ENCODE measurements at regions not wholly inside any gene's neighbourhood (a gene's known extent, or its start where the extent isn't known, plus 50 kb on each side); places are given as distances from the start of the nearest gene placed in this dataset.

DNA sequence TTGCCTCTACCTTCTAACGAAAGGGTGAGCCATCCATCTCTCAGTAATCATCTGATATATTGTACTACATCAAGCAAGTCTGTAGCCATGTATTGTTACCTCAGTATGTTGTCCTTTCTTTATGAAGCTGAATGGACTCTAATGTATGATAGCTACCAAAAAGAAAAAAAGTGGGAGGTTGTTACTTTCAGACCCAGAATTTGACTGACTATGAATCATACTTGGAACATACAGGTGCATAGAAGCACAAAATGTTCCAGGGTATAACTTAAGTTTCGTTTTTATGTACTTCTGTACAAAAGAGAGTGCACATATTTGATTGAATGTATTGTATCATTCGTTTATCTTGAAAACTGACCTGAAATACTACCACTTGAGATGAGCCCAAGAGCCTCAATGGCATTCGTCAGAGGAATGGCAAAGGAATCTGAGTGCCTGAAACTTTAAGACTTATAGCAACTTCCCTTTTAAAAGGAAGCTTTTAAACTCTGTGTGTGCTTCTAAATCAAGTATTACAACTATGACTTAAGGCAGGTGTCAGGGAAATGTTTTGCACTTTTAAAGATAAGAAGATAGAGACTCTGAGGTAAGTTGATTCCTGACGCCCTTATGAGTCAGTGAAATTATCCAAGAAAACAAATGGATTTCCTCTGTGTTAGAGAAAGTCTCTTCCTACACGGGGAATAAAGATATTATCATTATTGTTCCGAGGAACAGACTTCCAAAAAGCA is 951.5 kb downstream of the GALC start:
- Histone ChIP-seq H3K27me3 (ENCODE audit: control insufficient read depth, insufficient read depth, low read length) (no peaks in the 10 kb centered on the region), H3K36me3 (ENCODE audit: control insufficient read depth, insufficient read depth, low read length) (no peaks in the 10 kb centered on the region), H3K4me1 (ENCODE audit: control insufficient read depth, insufficient read depth, low read length) (no peaks in the 10 kb centered on the region), H3K4me3 (ENCODE audit: low read depth in 2 of 2, low read length in 2 of 2) (no peak overlapping the region), H3K9me3 (ENCODE audit: control insufficient read depth, insufficient read depth, low read depth, low read length) (no peaks in the 10 kb centered on the region), H3K27ac (ENCODE audit: low read length) (no peak overlapping the region)
- no TSS peak for BruUV-seq (replicated peaks)
- in situ Hi-C loops (cut with HindIII; ENCODE audit: low pct_unique_long_range_greater_than_20kb, low sequenced_read_pairs) (no loop called here), intact Hi-C loops (cut with micrococcal nuclease; ENCODE audit: unreplicated experiment) (no loop called here)
- no peak for DNase-seq (ENCODE audit: low read depth, low spot score)
- POLR2A ChIA-PET = interaction anchor here (0.6 kb wide), 1 partner anchor 1644 kb away, joined by 8 read pairs; no protein-coding TSS in a partner anchor
- TF ChIP-seq TCF7L2 (IDR thresholded peaks at IDR 0.05; ENCODE audit: low read depth, low read length) (no peak), SIN3A (IDR thresholded peaks at IDR 0.05; ENCODE audit: borderline replicate concordance, insufficient read depth, low read depth, low read length) (no peak), POLR2AphosphoS5 (IDR thresholded peaks at IDR 0.05; ENCODE audit: low read depth, low read length) (no peak)
- TF ChIP-seq, protein P1, sequence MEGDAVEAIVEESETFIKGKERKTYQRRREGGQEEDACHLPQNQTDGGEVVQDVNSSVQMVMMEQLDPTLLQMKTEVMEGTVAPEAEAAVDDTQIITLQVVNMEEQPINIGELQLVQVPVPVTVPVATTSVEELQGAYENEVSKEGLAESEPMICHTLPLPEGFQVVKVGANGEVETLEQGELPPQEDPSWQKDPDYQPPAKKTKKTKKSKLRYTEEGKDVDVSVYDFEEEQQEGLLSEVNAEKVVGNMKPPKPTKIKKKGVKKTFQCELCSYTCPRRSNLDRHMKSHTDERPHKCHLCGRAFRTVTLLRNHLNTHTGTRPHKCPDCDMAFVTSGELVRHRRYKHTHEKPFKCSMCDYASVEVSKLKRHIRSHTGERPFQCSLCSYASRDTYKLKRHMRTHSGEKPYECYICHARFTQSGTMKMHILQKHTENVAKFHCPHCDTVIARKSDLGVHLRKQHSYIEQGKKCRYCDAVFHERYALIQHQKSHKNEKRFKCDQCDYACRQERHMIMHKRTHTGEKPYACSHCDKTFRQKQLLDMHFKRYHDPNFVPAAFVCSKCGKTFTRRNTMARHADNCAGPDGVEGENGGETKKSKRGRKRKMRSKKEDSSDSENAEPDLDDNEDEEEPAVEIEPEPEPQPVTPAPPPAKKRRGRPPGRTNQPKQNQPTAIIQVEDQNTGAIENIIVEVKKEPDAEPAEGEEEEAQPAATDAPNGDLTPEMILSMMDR (IDR thresholded peaks at IDR 0.05) = no peak
- TF ChIP-seq, protein P2, sequence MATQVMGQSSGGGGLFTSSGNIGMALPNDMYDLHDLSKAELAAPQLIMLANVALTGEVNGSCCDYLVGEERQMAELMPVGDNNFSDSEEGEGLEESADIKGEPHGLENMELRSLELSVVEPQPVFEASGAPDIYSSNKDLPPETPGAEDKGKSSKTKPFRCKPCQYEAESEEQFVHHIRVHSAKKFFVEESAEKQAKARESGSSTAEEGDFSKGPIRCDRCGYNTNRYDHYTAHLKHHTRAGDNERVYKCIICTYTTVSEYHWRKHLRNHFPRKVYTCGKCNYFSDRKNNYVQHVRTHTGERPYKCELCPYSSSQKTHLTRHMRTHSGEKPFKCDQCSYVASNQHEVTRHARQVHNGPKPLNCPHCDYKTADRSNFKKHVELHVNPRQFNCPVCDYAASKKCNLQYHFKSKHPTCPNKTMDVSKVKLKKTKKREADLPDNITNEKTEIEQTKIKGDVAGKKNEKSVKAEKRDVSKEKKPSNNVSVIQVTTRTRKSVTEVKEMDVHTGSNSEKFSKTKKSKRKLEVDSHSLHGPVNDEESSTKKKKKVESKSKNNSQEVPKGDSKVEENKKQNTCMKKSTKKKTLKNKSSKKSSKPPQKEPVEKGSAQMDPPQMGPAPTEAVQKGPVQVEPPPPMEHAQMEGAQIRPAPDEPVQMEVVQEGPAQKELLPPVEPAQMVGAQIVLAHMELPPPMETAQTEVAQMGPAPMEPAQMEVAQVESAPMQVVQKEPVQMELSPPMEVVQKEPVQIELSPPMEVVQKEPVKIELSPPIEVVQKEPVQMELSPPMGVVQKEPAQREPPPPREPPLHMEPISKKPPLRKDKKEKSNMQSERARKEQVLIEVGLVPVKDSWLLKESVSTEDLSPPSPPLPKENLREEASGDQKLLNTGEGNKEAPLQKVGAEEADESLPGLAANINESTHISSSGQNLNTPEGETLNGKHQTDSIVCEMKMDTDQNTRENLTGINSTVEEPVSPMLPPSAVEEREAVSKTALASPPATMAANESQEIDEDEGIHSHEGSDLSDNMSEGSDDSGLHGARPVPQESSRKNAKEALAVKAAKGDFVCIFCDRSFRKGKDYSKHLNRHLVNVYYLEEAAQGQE (IDR thresholded peaks at IDR 0.05; ENCODE audit: insufficient read depth in 1 of 2, low read depth in 2 of 2, low read length in 1 of 2) = no peak
- ATAC-seq = no peak
- CTCF ChIA-PET = no interaction called here

DNA sequence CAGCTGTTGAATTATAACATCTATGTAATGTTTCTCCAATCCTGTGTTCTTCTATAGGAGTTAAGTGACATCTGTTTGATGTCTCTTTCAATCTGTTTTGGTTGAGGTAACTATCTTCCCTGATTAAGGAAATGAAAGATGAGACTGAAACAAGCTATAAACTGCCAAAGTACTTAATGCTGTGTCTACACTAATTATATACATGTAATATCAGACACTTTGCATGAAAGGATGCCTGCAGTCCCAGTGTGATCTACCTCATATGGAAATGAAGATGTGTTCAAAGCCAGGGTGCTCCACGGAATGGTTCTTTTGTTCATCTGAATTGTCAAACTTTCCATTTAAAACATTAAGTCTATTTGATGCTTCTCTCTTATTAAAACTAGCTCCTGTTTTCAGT is 958.3 kb downstream of the GALC start:
- CTCF ChIA-PET = no interaction called here
- TF ChIP-seq POLR2AphosphoS5 (IDR thresholded peaks at IDR 0.05; ENCODE audit: low read depth, low read length) = no peak
- TF ChIP-seq TCF7L2 (IDR thresholded peaks at IDR 0.05; ENCODE audit: low read depth, low read length) = no peak
- TF ChIP-seq, protein P2 (IDR thresholded peaks at IDR 0.05; ENCODE audit: insufficient read depth in 1 of 2, low read depth in 2 of 2, low read length in 1 of 2) = no peak
- TF ChIP-seq, protein P1 (IDR thresholded peaks at IDR 0.05) = no peak
- TF ChIP-seq SIN3A (IDR thresholded peaks at IDR 0.05; ENCODE audit: borderline replicate concordance, insufficient read depth, low read depth, low read length) = no peak
- BruUV-seq (replicated peaks) = no TSS peak
- no peaks in the 10 kb centered on the region for H3K36me3 ChIP-seq (ENCODE audit: control insufficient read depth, insufficient read depth, low read length)
- no peak overlapping the region for H3K4me3 ChIP-seq (ENCODE audit: low read depth in 2 of 2, low read length in 2 of 2)
- H3K4me1 ChIP-seq (ENCODE audit: control insufficient read depth, insufficient read depth, low read length) = no peaks in the 10 kb centered on the region
- POLR2A ChIA-PET = no interaction called here
- DNase-seq (ENCODE audit: low read depth, low spot score) (no peak), ATAC-seq (no peak)
- no peak overlapping the region for H3K27ac ChIP-seq (ENCODE audit: low read length)
- H3K27me3 ChIP-seq (ENCODE audit: control insufficient read depth, insufficient read depth, low read length) = no peaks in the 10 kb centered on the region
- intact Hi-C loops (cut with micrococcal nuclease; ENCODE audit: unreplicated experiment) (no loop called here), in situ Hi-C loops (cut with HindIII; ENCODE audit: low pct_unique_long_range_greater_than_20kb, low sequenced_read_pairs) (no loop called here)
- H3K9me3 ChIP-seq (ENCODE audit: control insufficient read depth, insufficient read depth, low read depth, low read length) = no peaks in the 10 kb centered on the region

All from Panc1 (cell line).